A549 (cell line): ENCODE measurements at regions not wholly inside any gene's neighbourhood (a gene's known extent, or its start where the extent isn't known, plus 50 kb on each side); places are given as distances from the start of the nearest gene placed in this dataset.

Source experiments
- ATAC-seq, 2 experiments: fragments of 200-7000 bp in 1 of 2; fragments of >200 bp in 1 of 2; cut with Nextera tagmentation in 1 of 2; cut with Tn5 transposase in 1 of 2; 3 replicates each; pipeline versions ENCODE4 v1.8.0 to v1.9.1; 2018 to 2020; ENCODE audit warnings: mild to moderate bottlenecking in 1 of 2, moderate library complexity in 1 of 2
- CTCF ChIA-PET: fragments of 300-600 bp; sonication (Branson Sonifier 250); formaldehyde crosslinking; extraction: SDS; loops from one replicate; lab custom pipeline; 2021; ENCODE audit warnings: antibody characterized with exemption, inconsistent platforms; lab: Yijun Ruan, JAX
- POLR2A ChIA-PET: fragments of 350-600 bp; formaldehyde crosslinking; extraction: SDS; loops from one replicate; lab custom pipeline; 2021; ENCODE audit warnings: antibody characterized with exemption, inconsistent platforms; lab: Yijun Ruan, JAX
- DNase-seq, 2 experiments: peaks; one replicate each; pipeline versions ENCODE4 v3.0.0 to v3.0.0-alpha.2; 2011 to 2016; ENCODE audit warnings: low read depth in 1 of 2, low spot score in 1 of 2
- FAIRE-seq: peaks from 2 replicates; lab custom pipeline; 2011; peaks lifted over from hg19 to GRCh38; lab: Jason Lieb, UNC
- H3K27ac ChIP-seq, 2 experiments: fragments of >200 bp; sonication (Bioruptor Twin); formaldehyde crosslinking; 3 replicates each; pipeline ENCODE4 v1.5.1; 2016 to 2017
- H3K4me1 ChIP-seq: fragments of >200 bp; sonication (Bioruptor Twin); formaldehyde crosslinking; 3 replicates; pipeline ENCODE4 v1.6.1; 2016
- H3K4me2 ChIP-seq: fragments of >200 bp; sonication (Bioruptor Twin); formaldehyde crosslinking; 3 replicates; pipeline ENCODE4 v1.6.1; 2016
- H3K4me3 ChIP-seq: fragments of >200 bp; sonication (Bioruptor Twin); formaldehyde crosslinking; 3 replicates; pipeline ENCODE4 v1.5.1; 2016
- H3K9me3 ChIP-seq: fragments of >200 bp; sonication (Bioruptor Twin); formaldehyde crosslinking; 3 replicates; pipeline ENCODE4 v1.6.1; 2016
- CEBPB ChIP-seq, 2 experiments: fragments of >200 bp in 1 of 2; sonication (Bioruptor Twin) in 1 of 2; formaldehyde crosslinking in 1 of 2; IDR thresholded peaks; 2 replicates each; pipeline ENCODE4 v1.6.1; 2012 to 2016
- CHD4 ChIP-seq: fragments of 200-600 bp; sonication (generic); IDR thresholded peaks from 2 replicates; pipeline ENCODE4 v1.6.1; 2016; ENCODE audit warnings: antibody characterized with exemption, mild to moderate bottlenecking, borderline replicate concordance
- E2F6 ChIP-seq: IDR thresholded peaks from 2 replicates; pipeline ENCODE4 v1.6.1; 2012; ENCODE audit warnings: low read depth, borderline replicate concordance
- EHF ChIP-seq: fragments of 250-450 bp; sonication (Bioruptor Pico); IDR thresholded peaks from 2 replicates; pipeline ENCODE4 v1.5.0; 2020; ENCODE audit warnings: mild to moderate bottlenecking
- ELK1 ChIP-seq: fragments of 150-350 bp; IDR thresholded peaks from 2 replicates; pipeline ENCODE4 v1.6.1; 2014; ENCODE audit warnings: low read depth, mild to moderate bottlenecking, low read length
- EP300 ChIP-seq, 2 experiments: fragments of >200 bp; sonication (Bioruptor Twin); formaldehyde crosslinking; IDR thresholded peaks; 2 replicates in 1 of 2; 3 replicates in 1 of 2; pipeline ENCODE4 v1.6.1; 2016 to 2017
- FOSB ChIP-seq: fragments of 250-450 bp; sonication (Bioruptor Pico); IDR thresholded peaks from 2 replicates; pipeline ENCODE4 v1.5.0; 2020; ENCODE audit warnings: mild to moderate bottlenecking, moderate library complexity
- FOSL2 ChIP-seq, 2 experiments: fragments of 450-650 bp in 1 of 2; fragments of >200 bp in 1 of 2; sonication (Bioruptor Twin) in 1 of 2; formaldehyde crosslinking; IDR thresholded peaks; 2 replicates each; pipeline versions ENCODE4 v1.5.0 to v1.6.1; 2016 to 2020; ENCODE audit warnings: mild to moderate bottlenecking in 1 of 2, moderate library complexity in 1 of 2
- GATA3 ChIP-seq: IDR thresholded peaks from 2 replicates; pipeline ENCODE4 v1.6.1; 2012; ENCODE audit warnings: borderline replicate concordance
- HOXA7 ChIP-seq: fragments of 250-450 bp; sonication (Bioruptor Pico); IDR thresholded peaks from 2 replicates; pipeline ENCODE4 v1.5.0; 2020; ENCODE audit warnings: mild to moderate bottlenecking, moderate library complexity
- JUN ChIP-seq, 2 experiments: fragments of >200 bp; sonication (Bioruptor Twin); formaldehyde crosslinking; IDR thresholded peaks; 2 replicates in 1 of 2; 3 replicates in 1 of 2; pipeline ENCODE4 v1.6.1; 2016 to 2017
- KDM5A ChIP-seq: fragments of 200-600 bp; sonication (generic); IDR thresholded peaks from 2 replicates; pipeline ENCODE4 v1.6.1; 2016; ENCODE audit warnings: antibody characterized with exemption, mild to moderate bottlenecking
- MAFK ChIP-seq: fragments of 450-650 bp; IDR thresholded peaks from 2 replicates; pipeline ENCODE4 v1.6.1; 2014; ENCODE audit not compliant: partially characterized antibody
- PBX3 ChIP-seq: IDR thresholded peaks from 2 replicates; pipeline ENCODE4 v1.6.1; 2012
- PHF8 ChIP-seq: fragments of 200-600 bp; sonication (generic); IDR thresholded peaks from 2 replicates; pipeline ENCODE4 v1.6.1; 2016; ENCODE audit warnings: low read depth, mild to moderate bottlenecking, antibody characterized with exemption, moderate library complexity, borderline replicate concordance
- POLR2A ChIP-seq: IDR thresholded peaks from 2 replicates; pipeline ENCODE4 v1.6.1; 2012; ENCODE audit warnings: mild to moderate bottlenecking, low read length
- RAD21 ChIP-seq, 2 experiments: fragments of >200 bp in 1 of 2; sonication (Bioruptor Twin) in 1 of 2; formaldehyde crosslinking in 1 of 2; IDR thresholded peaks in 1 of 2; conservative IDR thresholded peaks in 1 of 2; 2 replicates in 1 of 2; 3 replicates in 1 of 2; pipeline ENCODE4 v1.6.1; 2012 to 2018; ENCODE audit warnings: inconsistent platforms in 1 of 2
- RCOR1 ChIP-seq: fragments of 150-350 bp; IDR thresholded peaks from 2 replicates; pipeline ENCODE4 v1.6.1; 2014; ENCODE audit warnings: antibody characterized with exemption, low read length, low read depth
- ZFP36 ChIP-seq: fragments of 450-650 bp; IDR thresholded peaks from 2 replicates; pipeline ENCODE4 v1.6.1; 2014; ENCODE audit warnings: borderline replicate concordance; ENCODE audit not compliant: partially characterized antibody
- ZSCAN20 ChIP-seq: fragments of 250-450 bp; sonication (Bioruptor Pico); IDR thresholded peaks from 2 replicates; pipeline ENCODE4 v1.8.0; 2022; ENCODE audit warnings: mild to moderate bottlenecking, moderate library complexity
- WGBS: methylation state at CpG from one replicate; pipeline ENCODE4 v1.1.6; 2017; ENCODE audit errors: missing lambda C conversion rate; 5-methylcytosine and 5-hydroxymethylcytosine counted together

- FAIRE-seq (no peak), DNase-seq (no peak), ATAC-seq (no peak)
- ChIA-PET CTCF (interaction anchor here (0.6 kb wide), 1 partner anchor 330 kb away, joined by 3 read pairs; no protein-coding TSS in a partner anchor), POLR2A (no interaction called here)
- H3K9me3 ChIP-seq, result no peaks in the 10 kb centered on the region
- no peaks in the 10 kb centered on the region for H3K4me1 ChIP-seq
- no peak overlapping the region for H3K27ac ChIP-seq
- H3K4me3 ChIP-seq, result no peak overlapping the region
- TF ChIP-seq RCOR1 (no peak), RAD21 (conservative IDR thresholded peaks at IDR 0.05 in 1 of 2, IDR thresholded peaks at IDR 0.05 in 1 of 2) (no peak), ZFP36 (no peak), ELK1 (no peak), E2F6 (no peak), PHF8 (no peak), EHF (CRISPR knock-in tag) (no peak), MAFK (no peak), FOSL2 (IDR thresholded peaks at IDR 0.05) (no peak), FOSL2 (CRISPR knock-in tag; IDR thresholded peaks at IDR 0.05) (no peak), ZSCAN20 (CRISPR knock-in tag) (no peak), CEBPB (IDR thresholded peaks at IDR 0.05) (no peak)
- H3K4me2 ChIP-seq, result no peak overlapping the region
- WGBS, result 0% methylated on average over 4 of the region's 4 CpGs
These were observed 1377.1 kb upstream of the PIK3C3 start for GRCh38 chr18:40577981-40578365.

DNA sequence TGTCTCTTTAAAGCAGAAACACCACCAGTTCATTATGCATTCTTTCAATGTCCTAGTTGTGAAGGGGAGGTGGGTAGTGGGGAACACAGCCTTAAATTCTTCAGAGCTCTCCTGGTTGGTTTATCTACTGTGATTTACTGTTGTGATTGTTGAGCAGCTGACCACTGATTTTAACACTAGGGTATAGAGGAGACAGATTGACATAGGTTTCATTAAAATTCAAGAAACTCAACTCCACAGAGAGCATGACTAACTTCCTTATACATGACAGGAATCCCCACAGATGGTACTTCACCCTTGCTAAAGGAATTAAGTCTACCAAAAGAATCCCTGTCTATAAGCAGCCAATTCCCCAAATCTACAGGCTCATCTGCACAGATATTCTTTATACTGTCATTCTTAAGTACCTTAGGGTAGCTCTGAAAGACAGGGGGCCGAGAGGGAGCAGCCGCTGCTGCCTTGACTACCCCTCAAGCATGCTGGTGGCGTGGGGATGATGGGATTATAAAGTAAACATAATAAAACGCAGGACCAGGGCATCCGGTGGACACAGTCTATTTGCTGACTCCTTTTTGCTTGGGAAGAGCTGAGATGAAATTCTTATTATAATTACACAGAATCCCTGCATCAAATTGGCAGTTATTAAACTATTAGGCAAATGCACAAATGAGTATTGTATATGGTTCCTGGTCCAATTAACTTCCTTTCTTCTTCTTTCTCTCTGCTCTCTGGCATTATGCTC lies 1377.6 kb upstream of the PIK3C3 start:
- Histone ChIP-seq H3K4me3 (no peak overlapping the region), H3K9me3 (no peaks in the 10 kb centered on the region), H3K4me1 (no peaks in the 10 kb centered on the region), H3K27ac (no peak overlapping the region), H3K4me2 (no peak overlapping the region)
- FAIRE-seq, result no peak
- TF ChIP-seq FOSB (CRISPR knock-in tag), result no peak
- no peak for DNase-seq
- CTCF ChIA-PET, result no interaction called here
- POLR2A ChIA-PET, result no interaction called here
- no peak for ATAC-seq
- WGBS, result 4% methylated on average over 5 of the region's 5 CpGs

- DNase-seq, result no peak
- H3K4me2 ChIP-seq, result no peak overlapping the region
- TF ChIP-seq FOSL2 (IDR thresholded peaks at IDR 0.05) (no peak), FOSL2 (CRISPR knock-in tag; IDR thresholded peaks at IDR 0.05) (no peak), KDM5A (no peak), ZFP36 (no peak), CHD4 (no peak), HOXA7 (CRISPR knock-in tag) (no peak), JUN (IDR thresholded peaks at IDR 0.05) (no peak), POLR2A (no peak), PBX3 (no peak), ZSCAN20 (CRISPR knock-in tag) (no peak), EP300 (IDR thresholded peaks at IDR 0.05) (no peak), GATA3 (no peak)
- POLR2A ChIA-PET, result no interaction called here
- ATAC-seq, result no peak
- H3K9me3 ChIP-seq, result no peaks in the 10 kb centered on the region
- CTCF ChIA-PET, result no interaction called here
- no peak overlapping the region for H3K4me3 ChIP-seq
- FAIRE-seq, result no peak
- H3K27ac ChIP-seq, result no peak overlapping the region
- H3K4me1 ChIP-seq, result no peaks in the 10 kb centered on the region
- WGBS, result 0% methylated on average over 4 of the region's 4 CpGs
These were observed 1378.4 kb upstream of the PIK3C3 start for GRCh38 chr18:40576507-40577115.
